GM10266 (cell line): ENCODE measurements at regions not wholly inside any gene's neighbourhood (a gene's known extent, or its start where the extent isn't known, plus 50 kb on each side); places are given as distances from the start of the nearest gene placed in this dataset.

Source experiments
- DNase-seq: peaks from one replicate; pipeline ENCODE4 v3.0.0; 2012; ENCODE audit errors: extremely low spot score
- CTCF ChIP-seq: IDR thresholded peaks from 2 replicates; pipeline ENCODE4 v1.5.1; 2012; ENCODE audit warnings: mild to moderate bottlenecking, low read depth; ENCODE audit not compliant: control insufficient read depth, insufficient read depth; ENCODE audit errors: missing control alignments

- no peak for DNase-seq
- TF ChIP-seq CTCF, result no peak
These were observed 273.0 kb downstream of the CCDC85A start for GRCh38 chr2:56456791-56457190.

- no peak for TF ChIP-seq CTCF
- DNase-seq, result no peak
These were observed 276.7 kb downstream of the CCDC85A start for GRCh38 chr2:56460508-56460907.

- no peak for TF ChIP-seq CTCF
- DNase-seq, result no peak
These were observed 280.3 kb downstream of the CCDC85A start for GRCh38 chr2:56464066-56464465.

- DNase-seq, result no peak
- TF ChIP-seq CTCF, result no peak
These were observed 280.8 kb downstream of the CCDC85A start for GRCh38 chr2:56464613-56465012.

GRCh38 chr2:56465491-56465890, 281.7 kb downstream of the CCDC85A start:
- DNase-seq, result no peak

GRCh38 chr2:56473524-56473923, 289.7 kb downstream of the CCDC85A start:
- TF ChIP-seq CTCF, result no peak
- DNase-seq, result no peak

More at GRCh38 chr2:56465491-56465890, 281.7 kb downstream of the CCDC85A start:
- TF ChIP-seq CTCF, result no peak

GRCh38 chr2:56474412-56475158, 290.8 kb downstream of the CCDC85A start:
- TF ChIP-seq CTCF, result no peak
- no peak for DNase-seq
